SK-N-SH treated with all-trans-retinoic acid at 6 μM for 48 hours (cell line): ENCODE measurements at regions not wholly inside any gene's neighbourhood (a gene's known extent, or its start where the extent isn't known, plus 50 kb on each side); places are given as distances from the start of the nearest gene placed in this dataset.

ENCODE experiments used
- ATAC-seq: fragments of 200-7000 bp; cut with Tn5 transposase; 3 replicates; pipeline ENCODE4 v1.9.1; 2020; ENCODE audit warnings: mild to moderate bottlenecking, moderate library complexity
- BACH2 ChIP-seq: fragments of 250-450 bp; sonication (Bioruptor Pico); IDR thresholded peaks from 2 replicates; pipeline ENCODE4 v1.9.0; 2021; ENCODE audit warnings: mild to moderate bottlenecking, borderline replicate concordance
- CSDC2 ChIP-seq: fragments of 250-450 bp; sonication (Bioruptor Pico); IDR thresholded peaks from 2 replicates; pipeline ENCODE4 v1.5.0; 2020; ENCODE audit warnings: mild to moderate bottlenecking, moderate library complexity
- ESRRG ChIP-seq: fragments of 250-450 bp; sonication (Bioruptor Pico); IDR thresholded peaks from 2 replicates; pipeline ENCODE4 v1.6.1; 2021; ENCODE audit warnings: mild to moderate bottlenecking
- GLIS3 ChIP-seq: fragments of 250-450 bp; sonication (Bioruptor Pico); IDR thresholded peaks from 2 replicates; pipeline ENCODE4 v1.5.0; 2020; ENCODE audit warnings: mild to moderate bottlenecking, moderate library complexity
- ISL1 ChIP-seq: fragments of 250-450 bp; sonication (Bioruptor Pico); IDR thresholded peaks from 2 replicates; pipeline ENCODE4 v2.1.2; 2022; ENCODE audit warnings: mild to moderate bottlenecking, moderate library complexity
- OSR1 ChIP-seq: fragments of 250-450 bp; sonication (Bioruptor Pico); IDR thresholded peaks from 2 replicates; pipeline ENCODE4 v1.8.0; 2022; ENCODE audit warnings: moderate library complexity, mild to moderate bottlenecking, inconsistent platforms
- PPARA ChIP-seq: fragments of 250-450 bp; sonication (Bioruptor Pico); IDR thresholded peaks from 2 replicates; pipeline ENCODE4 v1.5.0; 2020; ENCODE audit warnings: mild to moderate bottlenecking, borderline replicate concordance
- RARB ChIP-seq: fragments of 250-450 bp; sonication (Bioruptor Pico); IDR thresholded peaks from 2 replicates; pipeline ENCODE4 v1.8.0; 2021; ENCODE audit warnings: mild to moderate bottlenecking, moderate library complexity
- SNAI2 ChIP-seq: fragments of 250-450 bp; sonication (Bioruptor Pico); IDR thresholded peaks from 2 replicates; pipeline ENCODE4 v1.5.0; 2020; ENCODE audit warnings: mild to moderate bottlenecking, moderate library complexity
- TCF4 ChIP-seq: fragments of 250-450 bp; sonication (Bioruptor Pico); IDR thresholded peaks from 2 replicates; pipeline ENCODE4 v1.8.0; 2021; ENCODE audit warnings: mild to moderate bottlenecking, moderate library complexity, borderline replicate concordance
- TOX ChIP-seq: fragments of 250-450 bp; sonication (Bioruptor Pico); IDR thresholded peaks from 2 replicates; pipeline ENCODE4 v1.8.0; 2021; ENCODE audit warnings: mild to moderate bottlenecking, moderate library complexity, borderline replicate concordance
- ZFP3 ChIP-seq: fragments of 250-450 bp; sonication (Bioruptor Pico); IDR thresholded peaks from 2 replicates; pipeline ENCODE4 v1.5.0; 2020; ENCODE audit warnings: mild to moderate bottlenecking, moderate library complexity
- ZFP30 ChIP-seq: fragments of 450-650 bp; formaldehyde crosslinking; IDR thresholded peaks from 2 replicates; pipeline ENCODE4 v1.5.0; 2022; ENCODE audit warnings: mild to moderate bottlenecking, moderate library complexity
- ZNF565 ChIP-seq: fragments of 450-650 bp; formaldehyde crosslinking; conservative IDR thresholded peaks from 2 replicates; pipeline ENCODE4 v1.5.0; 2020; ENCODE audit warnings: low read depth, mild to moderate bottlenecking, moderate library complexity
- ZNF70 ChIP-seq: fragments of 450-650 bp; formaldehyde crosslinking; IDR thresholded peaks from 2 replicates; pipeline ENCODE4 v1.5.0; 2020; ENCODE audit warnings: mild to moderate bottlenecking, moderate library complexity
- TF ChIP-seq, protein P1 (sequence below): fragments of 250-450 bp; sonication (Bioruptor Pico); IDR thresholded peaks from 2 replicates; pipeline ENCODE4 v1.5.1; 2020; ENCODE audit warnings: low read depth, mild to moderate bottlenecking, moderate library complexity
- TF ChIP-seq, protein P2 (sequence below): fragments of 250-450 bp; sonication (Bioruptor Pico); IDR thresholded peaks from 2 replicates; pipeline ENCODE4 v1.5.1; 2021; ENCODE audit warnings: mild to moderate bottlenecking, moderate library complexity
- TF ChIP-seq, protein P3 (sequence below): fragments of 250-450 bp; sonication (Bioruptor Pico); IDR thresholded peaks from 2 replicates; pipeline ENCODE4 v1.8.0; 2021; ENCODE audit warnings: low read depth, mild to moderate bottlenecking, moderate library complexity, borderline replicate concordance
- TF ChIP-seq, protein P4 (sequence below): fragments of 250-450 bp; sonication (Bioruptor Pico); IDR thresholded peaks from 2 replicates; pipeline ENCODE4 v1.8.0; 2020; ENCODE audit warnings: mild to moderate bottlenecking, moderate library complexity, borderline replicate concordance
- TF ChIP-seq, protein P5 (sequence below): fragments of 250-450 bp; sonication (Bioruptor Pico); IDR thresholded peaks from 2 replicates; pipeline ENCODE4 v1.5.0; 2020; ENCODE audit warnings: mild to moderate bottlenecking, moderate library complexity

DNA sequence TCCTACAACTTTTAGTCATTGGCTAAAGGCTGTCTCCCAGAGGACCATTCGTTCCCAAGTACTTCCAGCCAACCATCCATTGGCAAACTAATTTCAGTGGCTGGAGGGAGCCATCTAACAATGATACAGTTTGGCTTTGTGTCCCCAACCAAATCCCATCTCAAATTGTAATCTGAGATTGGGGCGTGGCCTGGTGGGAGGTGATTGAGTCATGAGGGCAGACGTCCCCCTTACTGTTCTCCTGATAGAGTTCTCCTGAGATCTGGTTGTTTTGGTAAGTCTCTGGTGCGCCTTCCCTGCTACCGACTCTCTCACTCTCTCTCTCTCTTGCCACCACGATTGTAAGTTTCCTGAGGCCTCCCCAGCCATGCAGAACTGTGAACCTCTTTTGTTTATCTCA lies 99.7 kb upstream of the FUT8 start:
- TF ChIP-seq TOX (CRISPR knock-in tag) (no peak), ZNF565 (CRISPR knock-in tag) (no peak), SNAI2 (CRISPR knock-in tag) (no peak), BACH2 (CRISPR knock-in tag) (no peak), TCF4 (no peak), ZNF70 (no peak), RARB (CRISPR knock-in tag) (no peak), GLIS3 (no peak), CSDC2 (CRISPR knock-in tag) (no peak), ESRRG (CRISPR knock-in tag) (no peak), ISL1 (no peak), PPARA (CRISPR knock-in tag) (no peak), ZFP30 (CRISPR knock-in tag) (no peak)
- TF ChIP-seq, protein P1, sequence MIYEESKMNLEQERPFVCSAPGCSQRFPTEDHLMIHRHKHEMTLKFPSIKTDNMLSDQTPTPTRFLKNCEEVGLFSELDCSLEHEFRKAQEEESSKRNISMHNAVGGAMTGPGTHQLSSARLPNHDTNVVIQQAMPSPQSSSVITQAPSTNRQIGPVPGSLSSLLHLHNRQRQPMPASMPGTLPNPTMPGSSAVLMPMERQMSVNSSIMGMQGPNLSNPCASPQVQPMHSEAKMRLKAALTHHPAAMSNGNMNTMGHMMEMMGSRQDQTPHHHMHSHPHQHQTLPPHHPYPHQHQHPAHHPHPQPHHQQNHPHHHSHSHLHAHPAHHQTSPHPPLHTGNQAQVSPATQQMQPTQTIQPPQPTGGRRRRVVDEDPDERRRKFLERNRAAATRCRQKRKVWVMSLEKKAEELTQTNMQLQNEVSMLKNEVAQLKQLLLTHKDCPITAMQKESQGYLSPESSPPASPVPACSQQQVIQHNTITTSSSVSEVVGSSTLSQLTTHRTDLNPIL, result no peak
- TF ChIP-seq, protein P2, sequence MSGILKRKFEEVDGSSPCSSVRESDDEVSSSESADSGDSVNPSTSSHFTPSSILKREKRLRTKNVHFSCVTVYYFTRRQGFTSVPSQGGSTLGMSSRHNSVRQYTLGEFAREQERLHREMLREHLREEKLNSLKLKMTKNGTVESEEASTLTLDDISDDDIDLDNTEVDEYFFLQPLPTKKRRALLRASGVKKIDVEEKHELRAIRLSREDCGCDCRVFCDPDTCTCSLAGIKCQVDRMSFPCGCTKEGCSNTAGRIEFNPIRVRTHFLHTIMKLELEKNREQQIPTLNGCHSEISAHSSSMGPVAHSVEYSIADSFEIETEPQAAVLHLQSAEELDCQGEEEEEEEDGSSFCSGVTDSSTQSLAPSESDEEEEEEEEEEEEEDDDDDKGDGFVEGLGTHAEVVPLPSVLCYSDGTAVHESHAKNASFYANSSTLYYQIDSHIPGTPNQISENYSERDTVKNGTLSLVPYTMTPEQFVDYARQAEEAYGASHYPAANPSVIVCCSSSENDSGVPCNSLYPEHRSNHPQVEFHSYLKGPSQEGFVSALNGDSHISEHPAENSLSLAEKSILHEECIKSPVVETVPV (CRISPR knock-in tag), result no peak
- TF ChIP-seq, protein P3, sequence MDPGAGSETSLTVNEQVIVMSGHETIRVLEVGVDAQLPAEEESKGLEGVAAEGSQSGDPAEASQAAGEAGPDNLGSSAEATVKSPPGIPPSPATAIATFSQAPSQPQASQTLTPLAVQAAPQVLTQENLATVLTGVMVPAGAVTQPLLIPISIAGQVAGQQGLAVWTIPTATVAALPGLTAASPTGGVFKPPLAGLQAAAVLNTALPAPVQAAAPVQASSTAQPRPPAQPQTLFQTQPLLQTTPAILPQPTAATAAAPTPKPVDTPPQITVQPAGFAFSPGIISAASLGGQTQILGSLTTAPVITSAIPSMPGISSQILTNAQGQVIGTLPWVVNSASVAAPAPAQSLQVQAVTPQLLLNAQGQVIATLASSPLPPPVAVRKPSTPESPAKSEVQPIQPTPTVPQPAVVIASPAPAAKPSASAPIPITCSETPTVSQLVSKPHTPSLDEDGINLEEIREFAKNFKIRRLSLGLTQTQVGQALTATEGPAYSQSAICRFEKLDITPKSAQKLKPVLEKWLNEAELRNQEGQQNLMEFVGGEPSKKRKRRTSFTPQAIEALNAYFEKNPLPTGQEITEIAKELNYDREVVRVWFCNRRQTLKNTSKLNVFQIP (CRISPR knock-in tag), result no peak
- TF ChIP-seq, all 23 proteins: peak for 0
- no peak for ATAC-seq

DNA sequence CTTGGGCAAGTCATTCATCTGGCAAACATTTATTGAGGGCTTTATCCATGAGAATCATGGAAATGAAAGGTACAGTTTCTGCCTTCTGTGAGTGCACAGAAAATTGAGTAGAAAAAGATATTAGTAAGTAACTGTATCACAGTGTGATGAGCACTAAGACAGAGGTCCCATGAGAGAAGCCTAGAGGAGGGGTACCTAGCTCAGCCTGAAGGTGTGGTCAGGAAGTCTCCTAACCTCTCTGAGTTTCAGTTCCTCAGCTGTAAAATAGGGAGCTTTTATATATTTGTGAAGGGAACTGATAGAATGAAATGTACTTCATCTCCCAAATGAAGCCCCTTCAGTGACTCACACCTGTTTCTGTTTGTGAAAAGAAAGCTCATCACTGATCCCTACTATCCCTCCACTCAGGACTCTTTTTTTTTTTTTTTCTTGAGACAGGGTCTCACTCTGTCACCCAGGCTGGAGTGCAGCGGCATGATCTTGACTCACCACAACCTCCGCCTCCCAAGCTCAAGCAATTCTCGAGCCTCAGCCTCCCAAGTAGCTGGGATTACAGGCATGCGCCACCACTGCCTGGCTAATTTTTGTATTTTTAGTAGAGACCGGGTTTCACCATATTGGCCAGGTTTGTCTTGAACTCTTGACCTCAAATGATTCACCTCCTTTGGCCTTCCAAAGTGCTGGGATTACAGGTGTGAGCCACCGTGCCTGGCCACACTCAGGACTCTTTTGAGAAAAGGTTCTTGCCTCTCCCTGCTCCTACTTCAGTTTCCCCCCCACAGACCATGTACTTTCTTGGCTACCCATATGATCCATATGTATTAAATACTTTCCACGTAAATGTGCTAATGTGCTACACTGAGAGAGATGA lies 93.7 kb upstream of the FUT8 start:
- ATAC-seq, result no peak
- no peak for TF ChIP-seq CSDC2 (CRISPR knock-in tag)

DNA sequence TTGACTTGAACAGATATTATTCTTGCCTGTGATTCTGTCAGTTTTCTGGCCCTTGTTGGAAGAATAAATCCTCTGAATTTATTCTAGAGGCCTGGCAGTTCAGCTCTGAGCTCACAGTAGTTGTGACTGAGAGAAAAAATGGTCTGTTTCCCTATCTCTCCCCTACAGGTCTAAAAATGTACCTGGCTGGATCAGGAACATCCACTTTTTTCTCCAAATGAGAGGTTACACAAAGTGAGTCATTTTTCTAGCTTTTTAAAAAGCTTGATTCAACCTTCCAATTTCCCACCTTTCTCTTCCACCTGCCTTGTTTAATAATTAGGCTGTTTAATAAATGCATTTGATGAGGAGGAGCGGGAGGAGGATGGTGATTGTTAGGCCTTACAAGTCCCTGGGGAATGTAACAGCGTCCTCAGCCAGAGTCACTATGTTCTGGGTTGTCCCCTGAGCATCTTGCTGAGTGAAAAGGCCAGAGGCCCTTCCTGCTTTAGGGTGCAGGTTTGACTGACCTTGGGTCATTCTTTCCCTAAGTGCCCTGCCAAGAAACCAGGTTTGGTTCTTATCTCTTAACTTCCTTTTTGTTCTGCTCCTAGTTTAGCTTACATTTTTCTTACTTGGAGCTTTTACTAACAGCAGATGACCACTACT lies 91.7 kb upstream of the FUT8 start:
- no peak for TF ChIP-seq SNAI2 (CRISPR knock-in tag)
- TF ChIP-seq ZFP3, result no peak
- no peak for ATAC-seq

DNA sequence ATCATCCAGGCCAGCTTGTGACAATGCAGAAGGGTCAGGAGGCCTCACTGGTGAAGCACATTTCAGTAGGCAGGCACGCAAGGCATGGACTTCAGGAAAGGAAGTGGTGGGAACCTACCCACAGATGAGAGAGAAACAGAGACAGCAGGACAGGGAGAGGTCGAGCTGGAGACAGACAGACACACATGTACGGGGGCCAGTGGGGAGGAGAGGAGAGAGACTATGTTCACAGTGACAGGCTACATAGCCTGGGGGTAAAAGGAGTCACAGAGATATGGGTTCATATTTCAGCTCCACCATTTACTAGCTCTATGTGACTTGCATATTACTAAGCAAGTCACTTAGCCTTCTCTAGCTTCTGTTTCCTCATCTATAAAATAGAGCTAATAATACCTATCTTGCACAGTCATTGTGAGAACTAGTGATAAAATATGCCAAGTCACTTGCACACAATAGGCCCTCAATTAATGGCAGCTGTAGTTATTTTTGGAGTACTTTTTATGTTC lies 91.1 kb upstream of the FUT8 start:
- TF ChIP-seq TCF4 (no peak), GLIS3 (no peak), OSR1 (no peak), ZNF565 (CRISPR knock-in tag) (no peak), PPARA (CRISPR knock-in tag) (no peak), ISL1 (no peak), CSDC2 (CRISPR knock-in tag) (no peak), BACH2 (CRISPR knock-in tag) (no peak), ZFP30 (CRISPR knock-in tag) (no peak)
- TF ChIP-seq, protein P4, sequence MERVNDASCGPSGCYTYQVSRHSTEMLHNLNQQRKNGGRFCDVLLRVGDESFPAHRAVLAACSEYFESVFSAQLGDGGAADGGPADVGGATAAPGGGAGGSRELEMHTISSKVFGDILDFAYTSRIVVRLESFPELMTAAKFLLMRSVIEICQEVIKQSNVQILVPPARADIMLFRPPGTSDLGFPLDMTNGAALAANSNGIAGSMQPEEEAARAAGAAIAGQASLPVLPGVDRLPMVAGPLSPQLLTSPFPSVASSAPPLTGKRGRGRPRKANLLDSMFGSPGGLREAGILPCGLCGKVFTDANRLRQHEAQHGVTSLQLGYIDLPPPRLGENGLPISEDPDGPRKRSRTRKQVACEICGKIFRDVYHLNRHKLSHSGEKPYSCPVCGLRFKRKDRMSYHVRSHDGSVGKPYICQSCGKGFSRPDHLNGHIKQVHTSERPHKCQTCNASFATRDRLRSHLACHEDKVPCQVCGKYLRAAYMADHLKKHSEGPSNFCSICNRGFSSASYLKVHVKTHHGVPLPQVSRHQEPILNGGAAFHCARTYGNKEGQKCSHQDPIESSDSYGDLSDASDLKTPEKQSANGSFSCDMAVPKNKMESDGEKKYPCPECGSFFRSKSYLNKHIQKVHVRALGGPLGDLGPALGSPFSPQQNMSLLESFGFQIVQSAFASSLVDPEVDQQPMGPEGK (CRISPR knock-in tag), result no peak
- TF ChIP-seq, protein P5, sequence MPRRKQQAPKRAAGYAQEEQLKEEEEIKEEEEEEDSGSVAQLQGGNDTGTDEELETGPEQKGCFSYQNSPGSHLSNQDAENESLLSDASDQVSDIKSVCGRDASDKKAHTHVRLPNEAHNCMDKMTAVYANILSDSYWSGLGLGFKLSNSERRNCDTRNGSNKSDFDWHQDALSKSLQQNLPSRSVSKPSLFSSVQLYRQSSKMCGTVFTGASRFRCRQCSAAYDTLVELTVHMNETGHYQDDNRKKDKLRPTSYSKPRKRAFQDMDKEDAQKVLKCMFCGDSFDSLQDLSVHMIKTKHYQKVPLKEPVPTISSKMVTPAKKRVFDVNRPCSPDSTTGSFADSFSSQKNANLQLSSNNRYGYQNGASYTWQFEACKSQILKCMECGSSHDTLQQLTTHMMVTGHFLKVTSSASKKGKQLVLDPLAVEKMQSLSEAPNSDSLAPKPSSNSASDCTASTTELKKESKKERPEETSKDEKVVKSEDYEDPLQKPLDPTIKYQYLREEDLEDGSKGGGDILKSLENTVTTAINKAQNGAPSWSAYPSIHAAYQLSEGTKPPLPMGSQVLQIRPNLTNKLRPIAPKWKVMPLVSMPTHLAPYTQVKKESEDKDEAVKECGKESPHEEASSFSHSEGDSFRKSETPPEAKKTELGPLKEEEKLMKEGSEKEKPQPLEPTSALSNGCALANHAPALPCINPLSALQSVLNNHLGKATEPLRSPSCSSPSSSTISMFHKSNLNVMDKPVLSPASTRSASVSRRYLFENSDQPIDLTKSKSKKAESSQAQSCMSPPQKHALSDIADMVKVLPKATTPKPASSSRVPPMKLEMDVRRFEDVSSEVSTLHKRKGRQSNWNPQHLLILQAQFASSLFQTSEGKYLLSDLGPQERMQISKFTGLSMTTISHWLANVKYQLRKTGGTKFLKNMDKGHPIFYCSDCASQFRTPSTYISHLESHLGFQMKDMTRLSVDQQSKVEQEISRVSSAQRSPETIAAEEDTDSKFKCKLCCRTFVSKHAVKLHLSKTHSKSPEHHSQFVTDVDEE, result no peak
- TF ChIP-seq, protein P2 (CRISPR knock-in tag), result no peak
- no peak for ATAC-seq
